CD14-positive monocyte (primary cell): ENCODE measurements at regions not wholly inside any gene's neighbourhood (a gene's known extent, or its start where the extent isn't known, plus 50 kb on each side); places are given as distances from the start of the nearest gene placed in this dataset.

Experiments used
- DNase-seq, 3 donors: peaks; one replicate each; pipeline ENCODE4 v3.0.0-alpha.2; 2011 to 2022
- H2AFZ ChIP-seq: 2 replicates; pipeline ENCODE4 v1.6.0; 2012; ENCODE audit warnings: mild to moderate bottlenecking, low read depth, low read length, inconsistent platforms; ENCODE audit not compliant: insufficient read depth, poor library complexity, severe bottlenecking
- H3K27ac ChIP-seq, 2 donors: 1 replicate in 1 of 2; 2 replicates in 1 of 2; pipeline ENCODE4 v1.5.1; 2012 to 2013; ENCODE audit warnings: low read length in 2 of 2, control low read depth in 1 of 2, inconsistent platforms in 1 of 2, low read depth in 1 of 2, mild to moderate bottlenecking in 1 of 2
- H3K27me3 ChIP-seq, 2 donors: one replicate each; pipeline versions ENCODE4 v1.6.0 to v1.6.1; 2011 to 2013; ENCODE audit warnings: low read length in 2 of 2; ENCODE audit not compliant: control insufficient read depth in 2 of 2, insufficient read depth in 2 of 2
- H3K36me3 ChIP-seq, 2 donors: replicated peaks in 1 of 2; 1 replicate in 1 of 2; 2 replicates in 1 of 2; pipeline versions ENCODE4 v1.5.1 to v1.6.1; 2012 to 2013; ENCODE audit warnings: low read length in 2 of 2, control low read depth in 1 of 2, inconsistent platforms in 1 of 2, mild to moderate bottlenecking in 1 of 2; ENCODE audit not compliant: insufficient read depth in 2 of 2, control insufficient read depth in 1 of 2
- H3K4me1 ChIP-seq, 2 donors: 1 replicate in 1 of 2; 2 replicates in 1 of 2; pipeline versions ENCODE4 v1.5.1 to v1.6.1; 2012 to 2013; ENCODE audit warnings: low read length in 2 of 2, control low read depth in 1 of 2, inconsistent platforms in 1 of 2, mild to moderate bottlenecking in 1 of 2, moderate library complexity in 1 of 2; ENCODE audit not compliant: insufficient read depth in 2 of 2, control insufficient read depth in 1 of 2
- H3K4me2 ChIP-seq: replicated peaks from 2 replicates; pipeline ENCODE3; 2012; ENCODE audit warnings: low read length, moderate library complexity, mild to moderate bottlenecking; ENCODE audit not compliant: poor library complexity, severe bottlenecking; ENCODE audit errors: extremely low read depth
- H3K4me3 ChIP-seq, 3 experiments: fragments of 200-600 bp in 1 of 3; sonication (generic) in 1 of 3; replicated peaks in 1 of 3; 1 replicate in 2 of 3; 2 replicates in 1 of 3; pipeline ENCODE4 v1.5.1; 2011 to 2013; ENCODE audit warnings: low read length in 3 of 3, mild to moderate bottlenecking in 3 of 3, control low read depth in 2 of 3, low read depth in 2 of 3, inconsistent platforms in 1 of 3, moderate library complexity in 1 of 3
- H3K79me2 ChIP-seq: 2 replicates; pipeline ENCODE4 v1.6.0; 2012; ENCODE audit warnings: mild to moderate bottlenecking, control low read depth, inconsistent platforms, low read length, moderate library complexity; ENCODE audit not compliant: insufficient read depth
- H3K9ac ChIP-seq: 2 replicates; pipeline ENCODE4 v1.6.0; 2017; ENCODE audit warnings: low read length, mild to moderate bottlenecking; ENCODE audit not compliant: insufficient read depth, poor library complexity, severe bottlenecking
- H3K9me3 ChIP-seq, 2 donors: replicated peaks in 1 of 2; 1 replicate in 1 of 2; 2 replicates in 1 of 2; pipeline versions ENCODE4 v1.5.1 to v1.6.1; 2012 to 2013; ENCODE audit warnings: low read length in 2 of 2, control low read depth in 1 of 2; ENCODE audit not compliant: control insufficient read depth in 1 of 2, insufficient read depth in 1 of 2
- H4K20me1 ChIP-seq: 2 replicates; pipeline ENCODE4 v1.6.0; 2012; ENCODE audit warnings: mild to moderate bottlenecking, low read length, control low read depth, moderate library complexity; ENCODE audit not compliant: insufficient read depth
- H3K27ac Mint-ChIP-seq, 7 donors: one replicate each; pipeline ENCODE4 v1.8.0; 2020; ENCODE audit warnings: mild to moderate bottlenecking in 7 of 7, mixed read lengths in 7 of 7, moderate library complexity in 6 of 7, inconsistent platforms in 2 of 7
- H3K27me3 Mint-ChIP-seq, 3 donors: one replicate each; pipeline ENCODE4 v1.8.0; 2021 to 2022; ENCODE audit warnings: low read depth in 3 of 3, mild to moderate bottlenecking in 3 of 3, mixed read lengths in 3 of 3, moderate library complexity in 3 of 3, inconsistent platforms in 1 of 3
- H3K36me3 Mint-ChIP-seq, 2 donors: one replicate each; pipeline ENCODE4 v1.8.0; 2020; ENCODE audit warnings: mixed read lengths in 2 of 2, inconsistent platforms in 1 of 2, mild to moderate bottlenecking in 1 of 2
- H3K4me1 Mint-ChIP-seq: one replicate; pipeline ENCODE4 v1.8.0; 2020; ENCODE audit warnings: mild to moderate bottlenecking, mixed read lengths
- H3K4me3 Mint-ChIP-seq, 2 donors: one replicate each; pipeline ENCODE4 v1.8.0; 2020; ENCODE audit warnings: mild to moderate bottlenecking in 2 of 2, mixed read lengths in 2 of 2, moderate library complexity in 1 of 2
- H3K9me3 Mint-ChIP-seq, 7 donors: one replicate each; pipeline ENCODE4 v1.8.0; 2020 to 2022; ENCODE audit warnings: mixed read lengths in 7 of 7, mild to moderate bottlenecking in 6 of 7, moderate library complexity in 6 of 7, inconsistent platforms in 2 of 7
- CTCF ChIP-seq: fragments of 200-600 bp; IDR thresholded peaks from one replicate; pipeline ENCODE4 v1.8.0; 2022; ENCODE audit warnings: antibody characterized with exemption, mild to moderate bottlenecking
- whole genome bisulfite sequencing: methylation state at CpG from one replicate; pipeline ENCODE4 v1.1.5; 2013; ENCODE audit warnings: missing lambda C conversion rate; ENCODE audit not compliant: insufficient coverage; 5-methylcytosine and 5-hydroxymethylcytosine counted together
- intact Hi-C, 2 donors: fragments of 100-400 bp; cut with micrococcal nuclease; formaldehyde crosslinking; loops; one replicate each; pipeline versions ENCODE4 v1.15.0 to v1.15.1; 2023

- H2AFZ ChIP-seq = no peak overlapping the region
- Mint-ChIP-seq H3K27me3 (peaks cover 10 to 25% (median 11%) of the 10 kb centered on the region in 3 donors), H3K4me1 (peaks cover 19% of the 10 kb centered on the region), H3K4me3 (no peak overlapping the region), H3K9me3 (peaks cover 0 to 6% (median 2%) of the 10 kb centered on the region in 7 donors), H3K36me3 (no peaks in the 10 kb centered on the region), H3K27ac (peak overlapping the region in 4 of 7 donors; percentile 25 to 61 (median 51))
- H4K20me1 ChIP-seq = no peaks in the 10 kb centered on the region
- no peak overlapping the region for H3K9ac ChIP-seq
- no peak overlapping the region for H3K27ac ChIP-seq
- DNase-seq = peak in 1 of 3 donors; percentile 5
- WGBS = no CpG with 5 or more reads among the region's 11 CpGs
- no peaks in the 10 kb centered on the region for H3K36me3 ChIP-seq
- no peak overlapping the region for H3K4me3 ChIP-seq
- peaks cover 5% of the 10 kb centered on the region in 2 donors for H3K4me1 ChIP-seq
- peaks cover 0 to 2% of the 10 kb centered on the region in 2 donors for H3K9me3 ChIP-seq
- intact Hi-C loops = no loop called here
- no peaks in the 10 kb centered on the region for H3K79me2 ChIP-seq
- no peaks in the 10 kb centered on the region for H3K27me3 ChIP-seq
- no peak overlapping the region for H3K4me2 ChIP-seq
- no peak for TF ChIP-seq CTCF
Measured at GRCh38 chr2:242011167-242011513, 141.6 kb downstream of the RTP5 start.

GRCh38 chr2:242011516-242011915 lies 142.0 kb downstream of the RTP5 start:
- Histone ChIP-seq H3K9me3 (no peaks in the 10 kb centered on the region), H3K36me3 (no peaks in the 10 kb centered on the region), H3K27me3 (no peaks in the 10 kb centered on the region), H3K79me2 (no peaks in the 10 kb centered on the region), H2AFZ (peak overlapping the region; percentile 35), H3K9ac (no peak overlapping the region), H3K4me2 (no peak overlapping the region), H3K27ac (no peak overlapping the region), H4K20me1 (no peaks in the 10 kb centered on the region), H3K4me1 (peaks cover 5% of the 10 kb centered on the region in 2 donors), H3K4me3 (no peak overlapping the region)
- TF ChIP-seq CTCF = no peak
- H3K4me3 Mint-ChIP-seq = no peak overlapping the region
- H3K36me3 Mint-ChIP-seq = no peaks in the 10 kb centered on the region
- peaks cover 0 to 3% (median 0%) of the 10 kb centered on the region in 7 donors for H3K9me3 Mint-ChIP-seq
- peak overlapping the region in 4 of 7 donors; percentile 8 to 68 (median 54) for H3K27ac Mint-ChIP-seq
- peaks cover 11 to 25% (median 11%) of the 10 kb centered on the region in 3 donors for H3K27me3 Mint-ChIP-seq
- WGBS = 82% methylated on average over 9 of the region's 12 CpGs
- no peak for DNase-seq
- intact Hi-C loops = no loop called here
- H3K4me1 Mint-ChIP-seq = peaks cover 19% of the 10 kb centered on the region
